ENCODE measurements at regions not wholly inside any gene's neighbourhood (a gene's known extent, or its start where the extent isn't known, plus 50 kb on each side); places are given as distances from the start of the nearest gene placed in this dataset.

DNA sequence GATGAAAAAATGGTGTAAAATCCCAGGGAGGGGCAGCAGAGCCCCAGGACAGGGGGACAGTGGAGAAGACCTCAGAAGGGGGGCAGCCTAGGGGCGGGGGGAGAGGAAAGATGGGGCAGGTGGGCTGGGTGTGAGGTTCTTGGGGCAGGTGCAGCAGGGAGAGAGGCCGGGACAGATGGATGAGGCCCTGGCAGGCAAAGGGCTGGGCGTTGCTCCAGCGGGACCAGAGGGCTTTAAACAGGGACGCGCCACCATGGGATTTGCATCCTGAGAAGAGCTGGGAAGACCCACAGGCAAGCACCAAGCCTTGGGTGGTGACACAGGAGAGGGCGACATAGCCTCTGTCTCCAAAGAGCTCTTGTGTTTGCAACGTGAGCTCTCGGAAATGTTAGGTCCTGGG lies 1342.8 kb downstream of the TBC1D22A start:
- Histone ChIP-seq H3K4me3 (no peak overlapping the region), H3K27ac (no peak overlapping the region)
- TF ChIP-seq, protein P1, sequence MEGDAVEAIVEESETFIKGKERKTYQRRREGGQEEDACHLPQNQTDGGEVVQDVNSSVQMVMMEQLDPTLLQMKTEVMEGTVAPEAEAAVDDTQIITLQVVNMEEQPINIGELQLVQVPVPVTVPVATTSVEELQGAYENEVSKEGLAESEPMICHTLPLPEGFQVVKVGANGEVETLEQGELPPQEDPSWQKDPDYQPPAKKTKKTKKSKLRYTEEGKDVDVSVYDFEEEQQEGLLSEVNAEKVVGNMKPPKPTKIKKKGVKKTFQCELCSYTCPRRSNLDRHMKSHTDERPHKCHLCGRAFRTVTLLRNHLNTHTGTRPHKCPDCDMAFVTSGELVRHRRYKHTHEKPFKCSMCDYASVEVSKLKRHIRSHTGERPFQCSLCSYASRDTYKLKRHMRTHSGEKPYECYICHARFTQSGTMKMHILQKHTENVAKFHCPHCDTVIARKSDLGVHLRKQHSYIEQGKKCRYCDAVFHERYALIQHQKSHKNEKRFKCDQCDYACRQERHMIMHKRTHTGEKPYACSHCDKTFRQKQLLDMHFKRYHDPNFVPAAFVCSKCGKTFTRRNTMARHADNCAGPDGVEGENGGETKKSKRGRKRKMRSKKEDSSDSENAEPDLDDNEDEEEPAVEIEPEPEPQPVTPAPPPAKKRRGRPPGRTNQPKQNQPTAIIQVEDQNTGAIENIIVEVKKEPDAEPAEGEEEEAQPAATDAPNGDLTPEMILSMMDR (IDR thresholded peaks at IDR 0.05), result no peak
- DNase-seq (ENCODE audit: low spot score), result no peak

DNA sequence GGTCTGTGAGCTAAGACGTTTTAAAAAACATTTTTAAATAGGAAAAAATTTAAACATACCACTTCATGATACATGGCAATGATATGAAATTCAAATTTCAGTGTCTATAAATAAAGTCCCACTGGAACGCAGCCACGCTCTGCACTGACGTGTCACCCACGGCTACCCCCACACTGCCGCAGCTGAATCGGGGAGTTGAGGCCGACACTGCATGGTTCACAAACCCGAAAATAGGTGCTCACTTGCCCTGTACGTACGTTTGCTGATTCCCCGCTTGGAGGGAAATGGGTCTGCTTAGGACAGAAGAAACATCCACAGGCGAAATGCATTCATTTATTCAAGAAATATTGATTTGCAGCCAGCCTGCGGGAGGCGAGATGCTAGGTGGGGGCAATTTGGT lies 1342.3 kb downstream of the TBC1D22A start:
- DNase-seq (ENCODE audit: low spot score), result no peak
- no peak overlapping the region for H3K4me3 ChIP-seq
- TF ChIP-seq, protein P1 (IDR thresholded peaks at IDR 0.05), result no peak
- H3K27ac ChIP-seq, result no peak overlapping the region

DNA sequence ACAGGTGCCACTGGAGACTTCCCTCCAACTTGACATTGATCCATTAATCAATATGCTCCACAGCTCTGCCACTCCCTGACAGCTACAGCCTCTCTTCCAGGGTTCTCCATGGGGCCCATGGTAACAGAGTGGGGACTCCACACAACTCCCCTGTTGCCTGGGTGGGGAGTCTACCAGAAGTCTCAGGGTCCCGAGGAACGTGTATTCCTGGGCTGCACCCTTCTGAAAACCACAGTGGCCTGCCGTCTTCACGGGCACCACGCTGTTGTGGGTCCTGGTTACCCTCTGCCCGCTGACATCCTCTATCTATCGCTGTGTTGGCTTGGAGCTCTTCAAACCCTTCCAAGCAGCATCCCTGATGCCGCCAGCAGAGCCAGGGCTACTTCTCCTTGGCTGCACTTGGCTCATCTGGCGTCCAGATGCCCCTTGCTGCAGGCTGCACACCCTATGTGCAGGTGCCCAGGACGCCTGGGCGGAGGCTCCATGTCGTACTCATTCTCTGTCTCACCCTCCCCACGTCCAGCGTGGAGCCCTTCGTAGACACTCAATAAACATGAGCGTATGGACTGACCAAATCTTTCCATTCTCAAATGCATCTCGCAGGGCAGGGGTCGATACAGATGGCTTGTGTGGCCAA lies 1341.8 kb downstream of the TBC1D22A start:
- H3K27ac ChIP-seq, result no peak overlapping the region
- peak; percentile 53 for DNase-seq (ENCODE audit: low spot score)

DNA sequence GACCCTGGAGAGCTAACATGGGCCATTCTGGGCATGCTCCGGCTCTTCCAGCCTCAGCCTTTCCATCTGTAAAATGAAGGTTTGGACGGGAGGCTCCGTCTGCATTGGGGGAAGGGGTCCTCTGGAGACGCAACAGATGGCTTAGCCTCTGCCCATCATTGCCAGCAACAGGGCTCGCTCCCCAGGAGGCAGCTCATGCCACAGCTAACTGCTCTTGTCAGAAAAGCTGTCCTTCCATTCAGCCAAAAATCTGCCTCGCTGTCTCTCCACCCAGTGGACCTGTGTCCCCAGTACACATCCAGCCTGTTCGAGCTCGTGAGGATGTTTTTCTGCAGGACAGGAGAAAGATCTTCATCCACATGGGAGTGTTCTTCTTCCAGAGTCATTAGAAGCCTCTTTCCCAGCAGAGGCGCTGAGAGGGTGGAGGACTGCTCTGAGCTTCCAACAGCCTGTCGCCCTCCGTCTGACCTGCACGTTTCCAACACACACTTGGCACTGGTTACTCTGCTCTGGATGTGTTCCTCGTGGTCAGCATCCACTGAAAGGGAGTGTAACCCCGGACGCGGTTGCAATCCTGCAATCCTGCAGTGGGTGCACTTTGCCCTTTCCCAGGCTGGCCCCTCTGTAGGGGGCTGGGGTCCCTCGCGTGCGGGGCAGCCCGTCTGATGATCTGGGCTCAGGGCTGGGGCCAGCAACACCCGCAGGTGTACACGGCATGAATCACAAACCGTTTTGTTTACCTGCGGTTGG lies 1340.9 kb downstream of the TBC1D22A start:
- H3K27ac ChIP-seq, result no peak overlapping the region
- TF ChIP-seq, protein P1 (IDR thresholded peaks at IDR 0.05), result no peak
- peak; percentile 59 for DNase-seq (ENCODE audit: low spot score)
- H3K4me3 ChIP-seq, result no peak overlapping the region

More for the DNA sequence above, 1341.8 kb downstream of the TBC1D22A start:
- H3K4me3 ChIP-seq, result no peak overlapping the region
- TF ChIP-seq, protein P1 (IDR thresholded peaks at IDR 0.05), result no peak

DNA sequence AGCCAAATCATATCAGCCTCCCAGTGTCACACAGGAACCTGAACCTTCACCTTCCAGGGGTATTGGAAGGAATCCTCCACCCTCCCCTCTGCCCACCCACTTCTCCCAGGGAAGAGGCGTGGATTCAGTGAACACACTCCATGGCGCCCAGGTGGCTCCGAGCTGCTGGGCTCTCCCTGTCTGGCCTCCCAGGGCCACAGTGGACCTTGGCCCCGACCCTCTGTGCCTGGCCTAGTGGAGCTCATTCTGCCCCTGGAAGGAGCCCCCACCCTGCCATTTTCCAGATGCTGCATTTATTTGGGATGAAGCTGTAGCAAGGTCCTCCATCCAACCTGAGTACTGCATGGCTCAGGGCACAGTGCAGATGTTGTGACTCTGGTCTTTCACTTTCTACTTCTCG lies 1340.1 kb downstream of the TBC1D22A start:
- no peak for DNase-seq (ENCODE audit: low spot score)

DNA sequence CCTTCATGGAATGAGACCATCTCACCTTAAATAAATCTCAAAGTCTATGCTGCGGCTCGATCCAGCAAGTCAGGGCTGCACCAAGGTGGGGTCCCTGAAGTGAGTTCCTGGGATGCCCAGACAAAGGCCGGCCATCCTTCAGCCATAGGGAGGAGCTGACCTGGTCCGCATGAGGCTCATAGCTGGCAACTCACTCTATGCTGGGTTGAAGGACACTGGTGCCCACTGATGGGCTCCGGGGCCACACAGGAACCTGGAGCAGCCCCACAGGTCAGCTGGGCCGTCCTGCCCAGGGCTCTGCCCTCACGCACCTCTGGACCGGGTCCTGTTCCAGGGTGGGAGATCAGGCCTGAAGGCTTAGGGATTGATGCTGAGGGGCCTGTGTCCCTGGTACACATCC lies 1339.3 kb downstream of the TBC1D22A start:
- H3K27ac ChIP-seq, result no peak overlapping the region
- no peak overlapping the region for H3K4me3 ChIP-seq
- TF ChIP-seq, protein P1 (IDR thresholded peaks at IDR 0.05), result no peak
- peak; percentile 62 for DNase-seq (ENCODE audit: low spot score)

More for the DNA sequence above, 1340.1 kb downstream of the TBC1D22A start:
- Histone ChIP-seq H3K27ac (no peak overlapping the region), H3K4me3 (no peak overlapping the region)
- TF ChIP-seq, protein P1 (IDR thresholded peaks at IDR 0.05), result no peak
